Esophagus muscularis mucosa (tissue), 4 donors: ENCODE measurements at regions not wholly inside any gene's neighbourhood (a gene's known extent, or its start where the extent isn't known, plus 50 kb on each side); places are given as distances from the start of the nearest gene placed in this dataset.

Experiments used
- EP300 ChIP-seq: sonication (generic); formaldehyde crosslinking; IDR thresholded peaks from one replicate; pipeline ENCODE4 v1.6.1; 2017; ENCODE audit warnings: antibody characterized with exemption
- POLR2A ChIP-seq: fragments of 450-650 bp; IDR thresholded peaks from one replicate; pipeline ENCODE4 v1.6.1; 2017; ENCODE audit warnings: antibody characterized with exemption, moderate library complexity, mild to moderate bottlenecking, low read depth
- TF ChIP-seq, protein P1 (sequence below), 3 experiments: fragments of 200-600 bp in 2 of 3; fragments of 450-650 bp in 1 of 3; sonication (generic) in 2 of 3; IDR thresholded peaks; one replicate each; pipeline ENCODE4 v1.5.1; 2017 to 2019; ENCODE audit warnings: antibody characterized with exemption in 3 of 3, mild to moderate bottlenecking in 2 of 3, moderate library complexity in 1 of 3

DNA sequence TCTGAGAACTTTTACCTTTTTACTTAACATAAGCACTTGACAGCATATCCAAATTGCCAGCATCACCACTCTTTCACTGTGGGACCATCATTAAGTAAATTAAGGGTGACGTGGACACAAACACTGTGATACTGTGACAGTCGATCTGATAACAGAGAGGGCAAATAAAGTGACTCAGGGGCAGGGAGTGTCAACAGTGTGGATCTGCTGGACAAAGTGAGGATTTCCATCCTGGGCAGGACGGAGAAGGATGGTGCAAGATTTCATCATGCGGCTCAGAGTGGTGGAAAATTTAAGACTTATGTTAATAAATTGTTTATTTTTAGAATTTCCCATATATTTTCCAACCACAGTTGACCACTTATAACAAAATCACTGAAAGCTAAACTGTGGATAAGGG is 60.0 kb upstream of the WDFY2 start:
- TF ChIP-seq POLR2A (no peak), EP300 (no peak)
- TF ChIP-seq, protein P1, sequence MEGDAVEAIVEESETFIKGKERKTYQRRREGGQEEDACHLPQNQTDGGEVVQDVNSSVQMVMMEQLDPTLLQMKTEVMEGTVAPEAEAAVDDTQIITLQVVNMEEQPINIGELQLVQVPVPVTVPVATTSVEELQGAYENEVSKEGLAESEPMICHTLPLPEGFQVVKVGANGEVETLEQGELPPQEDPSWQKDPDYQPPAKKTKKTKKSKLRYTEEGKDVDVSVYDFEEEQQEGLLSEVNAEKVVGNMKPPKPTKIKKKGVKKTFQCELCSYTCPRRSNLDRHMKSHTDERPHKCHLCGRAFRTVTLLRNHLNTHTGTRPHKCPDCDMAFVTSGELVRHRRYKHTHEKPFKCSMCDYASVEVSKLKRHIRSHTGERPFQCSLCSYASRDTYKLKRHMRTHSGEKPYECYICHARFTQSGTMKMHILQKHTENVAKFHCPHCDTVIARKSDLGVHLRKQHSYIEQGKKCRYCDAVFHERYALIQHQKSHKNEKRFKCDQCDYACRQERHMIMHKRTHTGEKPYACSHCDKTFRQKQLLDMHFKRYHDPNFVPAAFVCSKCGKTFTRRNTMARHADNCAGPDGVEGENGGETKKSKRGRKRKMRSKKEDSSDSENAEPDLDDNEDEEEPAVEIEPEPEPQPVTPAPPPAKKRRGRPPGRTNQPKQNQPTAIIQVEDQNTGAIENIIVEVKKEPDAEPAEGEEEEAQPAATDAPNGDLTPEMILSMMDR (IDR thresholded peaks at IDR 0.05), result no peak
